ENCODE measurements at regions not wholly inside any gene's neighbourhood (a gene's known extent, or its start where the extent isn't known, plus 50 kb on each side); places are given as distances from the start of the nearest gene placed in this dataset.

- TF ChIP-seq POLR2A (IDR thresholded peaks at IDR 0.05) (no peak), CTCF (IDR thresholded peaks at IDR 0.05) (no peak)
These were observed 264.5 kb upstream of the BMP2 start for GRCh38 chr20:6502999-6503398.

Measured in vagina (tissue), 2 donors.